OCI-LY3 (cell line): ENCODE measurements at regions not wholly inside any gene's neighbourhood (a gene's known extent, or its start where the extent isn't known, plus 50 kb on each side); places are given as distances from the start of the nearest gene placed in this dataset.

Experiments
- CTCF ChIP-seq: fragments of 200-600, 300-600 bp; sonication (generic); IDR thresholded peaks from 2 replicates; pipeline ENCODE4 v1.5.1; 2014; ENCODE audit warnings: antibody characterized with exemption, low read length, low read depth
- EZH2phosphoT487 ChIP-seq: fragments of 200-600 bp; shearing (Covaris generic); IDR thresholded peaks from 2 replicates; pipeline ENCODE4 v1.6.1; 2018; ENCODE audit warnings: antibody characterized with exemption, mixed run types, low read depth

GRCh38 chr5:165863239-165863638, 2357.8 kb downstream of the MAT2B start:
- TF ChIP-seq CTCF (no peak), EZH2phosphoT487 (no peak)
